OCI-LY1 (cell line): ENCODE measurements at regions not wholly inside any gene's neighbourhood (a gene's known extent, or its start where the extent isn't known, plus 50 kb on each side); places are given as distances from the start of the nearest gene placed in this dataset.

Experiments used
- EZH2 ChIP-seq: fragments of 200-600 bp; sonication (generic), shearing (Covaris generic); IDR thresholded peaks from 2 replicates; pipeline ENCODE4 v1.8.0; 2017; ENCODE audit warnings: borderline replicate concordance, mixed run types, mild to moderate bottlenecking, antibody characterized with exemption, low read length, moderate library complexity, mixed read lengths
- TF ChIP-seq, protein P1 (sequence below): fragments of 200-600 bp; sonication (generic), shearing (Covaris generic); IDR thresholded peaks from 2 replicates; pipeline ENCODE4 v1.5.1; 2017; ENCODE audit warnings: mild to moderate bottlenecking, antibody characterized with exemption, low read length, moderate library complexity, mixed read lengths

DNA sequence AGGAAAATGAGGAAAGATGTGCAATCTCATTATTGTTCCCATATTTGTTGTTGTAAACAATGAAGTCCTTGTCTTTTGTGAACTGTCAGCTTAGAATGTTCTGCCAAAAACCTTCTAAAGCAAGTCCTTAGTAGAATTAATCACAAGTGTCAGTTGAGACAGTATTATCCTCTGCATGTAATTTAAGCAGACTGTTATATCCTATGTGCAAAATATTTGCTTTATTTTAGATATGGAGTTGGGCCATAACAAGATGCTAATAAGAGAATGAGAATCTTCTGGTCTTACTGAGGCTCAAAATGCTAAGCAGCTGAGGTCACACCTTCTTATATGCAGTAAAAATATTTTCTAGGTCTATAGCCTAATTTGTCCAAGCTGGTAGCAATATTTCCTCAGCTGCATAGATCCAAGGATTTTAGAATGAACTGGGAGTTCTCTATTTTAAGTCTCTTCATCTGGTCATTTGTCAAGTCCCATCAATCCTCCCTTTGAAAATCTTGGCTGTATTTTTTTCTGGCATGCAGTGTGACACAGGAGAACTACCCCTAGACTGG lies 222.3 kb upstream of the NAV3 start:
- TF ChIP-seq, protein P1, sequence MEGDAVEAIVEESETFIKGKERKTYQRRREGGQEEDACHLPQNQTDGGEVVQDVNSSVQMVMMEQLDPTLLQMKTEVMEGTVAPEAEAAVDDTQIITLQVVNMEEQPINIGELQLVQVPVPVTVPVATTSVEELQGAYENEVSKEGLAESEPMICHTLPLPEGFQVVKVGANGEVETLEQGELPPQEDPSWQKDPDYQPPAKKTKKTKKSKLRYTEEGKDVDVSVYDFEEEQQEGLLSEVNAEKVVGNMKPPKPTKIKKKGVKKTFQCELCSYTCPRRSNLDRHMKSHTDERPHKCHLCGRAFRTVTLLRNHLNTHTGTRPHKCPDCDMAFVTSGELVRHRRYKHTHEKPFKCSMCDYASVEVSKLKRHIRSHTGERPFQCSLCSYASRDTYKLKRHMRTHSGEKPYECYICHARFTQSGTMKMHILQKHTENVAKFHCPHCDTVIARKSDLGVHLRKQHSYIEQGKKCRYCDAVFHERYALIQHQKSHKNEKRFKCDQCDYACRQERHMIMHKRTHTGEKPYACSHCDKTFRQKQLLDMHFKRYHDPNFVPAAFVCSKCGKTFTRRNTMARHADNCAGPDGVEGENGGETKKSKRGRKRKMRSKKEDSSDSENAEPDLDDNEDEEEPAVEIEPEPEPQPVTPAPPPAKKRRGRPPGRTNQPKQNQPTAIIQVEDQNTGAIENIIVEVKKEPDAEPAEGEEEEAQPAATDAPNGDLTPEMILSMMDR: no peak
- TF ChIP-seq EZH2: no peak
